ENCODE measurements at regions not wholly inside any gene's neighbourhood (a gene's known extent, or its start where the extent isn't known, plus 50 kb on each side); places are given as distances from the start of the nearest gene placed in this dataset.

- Mint-ChIP-seq H3K27me3 (ENCODE audit: insufficient read depth, unreplicated experiment) (no peaks in the 10 kb centered on the region), H3K4me3 (ENCODE audit: unreplicated experiment) (no peak overlapping the region), H3K36me3 (ENCODE audit: insufficient read depth, unreplicated experiment) (peaks cover 5% of the 10 kb centered on the region), H3K27ac (ENCODE audit: low read depth, unreplicated experiment) (no peak overlapping the region), H3K9me3 (ENCODE audit: unreplicated experiment) (no peaks in the 10 kb centered on the region), H3K4me1 (ENCODE audit: insufficient read depth, unreplicated experiment) (peaks cover 12% of the 10 kb centered on the region)
- ChIA-PET POLR2A (interaction anchor here (0.6 kb wide), 1 partner anchor 30 kb away, joined by 4 read pairs; no protein-coding TSS in a partner anchor), CTCF (interaction anchor here (2.4 kb wide), 1 partner anchor 12 kb away, joined by 8 read pairs; no protein-coding TSS in a partner anchor)
- no peak for TF ChIP-seq CTCF (IDR thresholded peaks at IDR 0.05; ENCODE audit: unreplicated experiment)
- no peak for DNase-seq (ENCODE audit: unreplicated experiment)
- BruUV-seq (replicated peaks), result no TSS peak
- intact Hi-C loops (cut with micrococcal nuclease), result no loop called here
These were observed 50.3 kb upstream of the KYNU start for GRCh38 chr2:142827170-142827569.

DNA sequence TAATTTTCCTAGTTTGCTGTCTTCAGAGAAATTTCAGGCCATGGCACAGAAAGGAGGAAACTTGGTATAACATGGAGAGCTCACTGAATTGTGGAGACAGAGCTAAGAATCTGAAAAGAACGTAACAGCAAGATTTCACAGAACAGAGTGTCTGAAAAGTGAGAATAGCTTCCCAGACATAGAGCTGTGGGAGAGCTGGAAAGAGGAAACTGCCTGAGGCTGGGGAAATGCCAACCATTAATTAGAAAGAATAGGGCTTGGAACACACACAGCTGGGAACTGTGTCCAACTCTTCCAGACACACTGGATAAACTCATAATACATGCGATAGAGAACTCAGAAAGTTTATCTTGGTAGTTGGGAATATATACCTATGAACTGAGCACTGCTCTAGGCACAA is 51.6 kb upstream of the KYNU start:
- POLR2A ChIA-PET, result interaction anchor here (0.7 to 1.9 kb wide), 4 partner anchors 8 to 151 kb away, joined by 3 to 5 read pairs (median 3); no protein-coding TSS in a partner anchor
- no peaks in the 10 kb centered on the region for H3K27me3 Mint-ChIP-seq (ENCODE audit: insufficient read depth, unreplicated experiment)
- TF ChIP-seq CTCF (IDR thresholded peaks at IDR 0.05; ENCODE audit: unreplicated experiment), result no peak
- no TSS peak for BruUV-seq (replicated peaks)
- H3K4me3 Mint-ChIP-seq (ENCODE audit: unreplicated experiment), result no peak overlapping the region
- DNase-seq (ENCODE audit: unreplicated experiment), result peak; percentile 52
- intact Hi-C loops (cut with micrococcal nuclease), result no loop called here
- H3K4me1 Mint-ChIP-seq (ENCODE audit: insufficient read depth, unreplicated experiment), result peaks cover 12% of the 10 kb centered on the region
- CTCF ChIA-PET, result interaction anchor here (1.5 to 2.4 kb wide), 2 partner anchors 13 to 143 kb away, joined by 3 to 8 read pairs; no protein-coding TSS in a partner anchor
- H3K27ac Mint-ChIP-seq (ENCODE audit: low read depth, unreplicated experiment), result no peak overlapping the region
- peaks cover 5% of the 10 kb centered on the region for H3K36me3 Mint-ChIP-seq (ENCODE audit: insufficient read depth, unreplicated experiment)
- H3K9me3 Mint-ChIP-seq (ENCODE audit: unreplicated experiment), result no peaks in the 10 kb centered on the region

GRCh38 chr2:142824756-142825155 is 52.7 kb upstream of the KYNU start:
- Mint-ChIP-seq H3K9me3 (ENCODE audit: unreplicated experiment) (no peaks in the 10 kb centered on the region), H3K4me1 (ENCODE audit: insufficient read depth, unreplicated experiment) (peaks cover 12% of the 10 kb centered on the region), H3K36me3 (ENCODE audit: insufficient read depth, unreplicated experiment) (peaks cover 4% of the 10 kb centered on the region), H3K27me3 (ENCODE audit: insufficient read depth, unreplicated experiment) (no peaks in the 10 kb centered on the region), H3K27ac (ENCODE audit: low read depth, unreplicated experiment) (no peak overlapping the region), H3K4me3 (ENCODE audit: unreplicated experiment) (no peak overlapping the region)
- intact Hi-C loops (cut with micrococcal nuclease), result no loop called here
- CTCF ChIA-PET, result no interaction called here
- TF ChIP-seq CTCF (IDR thresholded peaks at IDR 0.05; ENCODE audit: unreplicated experiment), result no peak
- POLR2A ChIA-PET, result interaction anchor here (1.0 to 1.9 kb wide), 3 partner anchors 43 to 152 kb away, joined by 3 to 5 read pairs (median 3); no protein-coding TSS in a partner anchor
- no TSS peak for BruUV-seq (replicated peaks)
- DNase-seq (ENCODE audit: unreplicated experiment), result peak; percentile 10

DNA sequence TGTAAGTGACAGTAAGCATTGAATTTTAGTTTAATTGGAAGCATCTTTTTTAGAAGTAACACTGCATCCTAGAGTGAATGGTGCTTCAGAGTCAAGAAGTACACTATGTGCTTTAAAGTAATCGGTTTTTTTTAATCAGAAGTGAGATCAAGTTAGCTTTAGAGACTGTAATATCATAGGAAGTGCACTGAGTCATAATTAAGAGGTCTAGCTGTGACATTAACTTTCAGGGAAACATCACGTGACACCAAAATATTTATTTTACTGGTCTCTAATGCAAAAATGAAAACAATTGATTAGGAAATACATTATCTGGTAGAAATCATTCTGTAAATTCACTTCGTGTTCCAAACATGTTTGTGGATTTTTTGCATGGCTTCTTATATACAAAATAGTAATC is 55.3 kb upstream of the KYNU start:
- CTCF ChIA-PET, result no interaction called here
- Mint-ChIP-seq H3K36me3 (ENCODE audit: insufficient read depth, unreplicated experiment) (no peaks in the 10 kb centered on the region), H3K27ac (ENCODE audit: low read depth, unreplicated experiment) (no peak overlapping the region), H3K4me1 (ENCODE audit: insufficient read depth, unreplicated experiment) (peaks cover 12% of the 10 kb centered on the region), H3K4me3 (ENCODE audit: unreplicated experiment) (no peak overlapping the region), H3K9me3 (ENCODE audit: unreplicated experiment) (no peaks in the 10 kb centered on the region), H3K27me3 (ENCODE audit: insufficient read depth, unreplicated experiment) (no peaks in the 10 kb centered on the region)
- DNase-seq (ENCODE audit: unreplicated experiment), result no peak
- POLR2A ChIA-PET, result interaction anchor here (0.7 to 1.0 kb wide), 2 partner anchors 51 to 53 kb away, joined by 3 read pairs; no protein-coding TSS in a partner anchor
- no peak for TF ChIP-seq CTCF (IDR thresholded peaks at IDR 0.05; ENCODE audit: unreplicated experiment)
- intact Hi-C loops (cut with micrococcal nuclease), result no loop called here
- BruUV-seq (replicated peaks), result no TSS peak

Measured in MCF 10A (cell line).